NCI-H1694 treated with DMSO at 0.1 percent for 48 hours (cell line): ENCODE measurements at regions not wholly inside any gene's neighbourhood (a gene's known extent, or its start where the extent isn't known, plus 50 kb on each side); places are given as distances from the start of the nearest gene placed in this dataset.

Source experiments
- DNase-seq: peaks from one replicate; lab custom pipeline; 2025; lab: John Stamatoyannopoulos, UW

GRCh38 chr2:39537150-39537549, 100.1 kb upstream of the MAP4K3 start:
- DNase-seq = no peak

- DNase-seq = no peak
Observed at GRCh38 chr2:39538718-39539117, 101.6 kb upstream of the MAP4K3 start.

- DNase-seq = no peak
Observed at GRCh38 chr2:39540414-39540813, 103.3 kb upstream of the MAP4K3 start.

- DNase-seq = no peak
Observed at GRCh38 chr2:39541011-39541930, 104.2 kb upstream of the MAP4K3 start.

GRCh38 chr2:39542523-39542922, 105.4 kb upstream of the MAP4K3 start:
- peak; percentile 4 for DNase-seq

- no peak for DNase-seq
Observed at GRCh38 chr2:39545957-39546356, 108.9 kb upstream of the MAP4K3 start.

GRCh38 chr2:39546409-39546808, 109.3 kb upstream of the MAP4K3 start:
- no peak for DNase-seq

GRCh38 chr2:39546937-39547336, 109.9 kb upstream of the MAP4K3 start:
- no peak for DNase-seq

- no peak for DNase-seq
Observed at GRCh38 chr2:39547811-39548719, 111.0 kb upstream of the MAP4K3 start.

- DNase-seq = no peak
Observed at GRCh38 chr2:39549000-39549399, 111.9 kb upstream of the MAP4K3 start.

- DNase-seq = no peak
Observed at GRCh38 chr2:39549718-39550464, 112.8 kb upstream of the MAP4K3 start.

- no peak for DNase-seq
Observed at GRCh38 chr2:39550701-39551285, 113.7 kb upstream of the MAP4K3 start.

GRCh38 chr2:39558906-39559305, 106.8 kb upstream of the TMEM178A start:
- DNase-seq = no peak

GRCh38 chr2:39563572-39563971, 102.1 kb upstream of the TMEM178A start:
- DNase-seq = no peak

- no peak for DNase-seq
Observed at GRCh38 chr2:39567507-39567906, 98.2 kb upstream of the TMEM178A start.

- DNase-seq = no peak
Observed at GRCh38 chr2:39568116-39568515, 97.6 kb upstream of the TMEM178A start.

GRCh38 chr2:39568561-39569006, 97.1 kb upstream of the TMEM178A start:
- no peak for DNase-seq

GRCh38 chr2:39570130-39570555, 95.6 kb upstream of the TMEM178A start:
- DNase-seq = no peak

GRCh38 chr2:39570614-39571013, 95.1 kb upstream of the TMEM178A start:
- DNase-seq = no peak

- DNase-seq = no peak
Observed at GRCh38 chr2:39571111-39571731, 94.5 kb upstream of the TMEM178A start.

GRCh38 chr2:39573276-39573675, 92.4 kb upstream of the TMEM178A start:
- DNase-seq = no peak
